OCI-LY7 (cell line): ENCODE measurements at regions not wholly inside any gene's neighbourhood (a gene's known extent, or its start where the extent isn't known, plus 50 kb on each side); places are given as distances from the start of the nearest gene placed in this dataset.

Source experiments
- BruUV-seq: library from RNA; stranded (reverse); fragments of 400-500 nt; replicated peaks from 2 replicates; lab custom pipeline; 2021; lab: Mats Ljungman, UMichigan
- CTCF ChIA-PET: fragments of 300-600 bp; sonication (Branson Sonifier 250); formaldehyde crosslinking; loops from one replicate; lab custom pipeline; 2022; ENCODE audit warnings: antibody characterized with exemption; ENCODE audit not compliant: unreplicated experiment; lab: Charles Lee
- POLR2A ChIA-PET: fragments of 300-600 bp; sonication (Branson Sonifier 250); formaldehyde crosslinking; loops from one replicate; lab custom pipeline; 2022; ENCODE audit warnings: antibody characterized with exemption; lab: Charles Lee
- DNase-seq: peaks from one replicate; pipeline ENCODE4 v3.0.0-alpha.2; 2015; ENCODE audit warnings: low spot score
- H2AFZ ChIP-seq: fragments of 200-600 bp; sonication (generic), shearing (Covaris generic); 2 replicates; pipeline ENCODE4 v1.6.1; 2014; ENCODE audit warnings: mild to moderate bottlenecking, antibody characterized with exemption, low read length, moderate library complexity
- H3K27ac ChIP-seq: fragments of 200-600 bp; sonication (generic); 2 replicates; pipeline ENCODE4 v1.5.1; 2014; ENCODE audit warnings: mixed run types, low read depth, mild to moderate bottlenecking, moderate library complexity, low read length, inconsistent platforms; ENCODE audit not compliant: poor library complexity, severe bottlenecking
- H3K36me3 ChIP-seq: fragments of 200-600 bp; sonication (generic); 2 replicates; pipeline ENCODE4 v1.6.1; 2014; ENCODE audit warnings: mild to moderate bottlenecking, antibody characterized with exemption, low read length, moderate library complexity, mixed read lengths; ENCODE audit not compliant: insufficient read depth
- H3K4me1 ChIP-seq: fragments of 200-600 bp; sonication (generic); 2 replicates; pipeline ENCODE4 v1.5.1; 2014; ENCODE audit warnings: mild to moderate bottlenecking, low read length; ENCODE audit not compliant: insufficient read depth, poor library complexity, severe bottlenecking
- H3K4me2 ChIP-seq: fragments of 200-600 bp; sonication (generic); 2 replicates; pipeline ENCODE4 v1.6.1; 2014; ENCODE audit warnings: mild to moderate bottlenecking, low read length
- H3K4me3 ChIP-seq: fragments of 200-600 bp; sonication (generic); 2 replicates; pipeline ENCODE4 v1.5.1; 2014; ENCODE audit warnings: mild to moderate bottlenecking, low read depth, low read length; ENCODE audit not compliant: poor library complexity, severe bottlenecking
- H3K79me2 ChIP-seq: fragments of 200-600 bp; sonication (generic); 2 replicates; pipeline ENCODE4 v1.6.1; 2016; ENCODE audit warnings: low read depth, mild to moderate bottlenecking, low read length, moderate library complexity, mixed read lengths; ENCODE audit not compliant: insufficient read depth
- H3K9me2 ChIP-seq: fragments of 200-600 bp; sonication (generic); 2 replicates; pipeline ENCODE4 v1.6.1; 2016; ENCODE audit warnings: mild to moderate bottlenecking, low read length, mixed read lengths; ENCODE audit not compliant: insufficient read depth
- H3K9me3 ChIP-seq: fragments of 200-600 bp; sonication (generic); 2 replicates; pipeline ENCODE4 v1.6.1; 2014; ENCODE audit warnings: mild to moderate bottlenecking, mixed run types, low read length, mixed read lengths
- H4K20me1 ChIP-seq: fragments of 200-600 bp; sonication (generic); 2 replicates; pipeline ENCODE4 v1.6.1; 2014; ENCODE audit warnings: mild to moderate bottlenecking, antibody characterized with exemption, low read length, moderate library complexity, mixed read lengths; ENCODE audit not compliant: insufficient read depth
- CTCF ChIP-seq: fragments of 200-600 bp; sonication (generic); conservative IDR thresholded peaks from 2 replicates; pipeline ENCODE4 v1.5.1; 2014; ENCODE audit warnings: mild to moderate bottlenecking, antibody characterized with exemption, low read length, moderate library complexity, mixed read lengths
- EZH2phosphoT487 ChIP-seq: fragments of 200-600 bp; sonication (generic); IDR thresholded peaks from 2 replicates; pipeline ENCODE4 v1.6.1; 2018; ENCODE audit warnings: low read depth, borderline replicate concordance, mild to moderate bottlenecking, mixed run types, antibody characterized with exemption, low read length, moderate library complexity, mixed read lengths
- intact Hi-C: fragments of 100-400 bp; cut with micrococcal nuclease; formaldehyde crosslinking; loops from one replicate; pipeline ENCODE4 v1.10.0; 2022; ENCODE audit not compliant: unreplicated experiment

- intact Hi-C loops, result no loop called here
- Histone ChIP-seq H4K20me1 (no peaks in the 10 kb centered on the region), H3K79me2 (no peaks in the 10 kb centered on the region), H3K9me3 (no peaks in the 10 kb centered on the region), H3K4me3 (no peak overlapping the region), H3K4me1 (no peaks in the 10 kb centered on the region), H3K27ac (no peak overlapping the region), H2AFZ (no peak overlapping the region), H3K4me2 (no peak overlapping the region), H3K36me3 (no peaks in the 10 kb centered on the region), H3K9me2 (no peaks in the 10 kb centered on the region)
- TF ChIP-seq CTCF (no peak), EZH2phosphoT487 (no peak)
- DNase-seq, result no peak
- ChIA-PET CTCF (no interaction called here), POLR2A (no interaction called here)
- BruUV-seq, result no TSS peak
Observed at GRCh38 chr6:165983112-165984072, 184.3 kb downstream of the TBXT start.

GRCh38 chr6:165978476-165978875, 189.2 kb downstream of the TBXT start:
- no peaks in the 10 kb centered on the region for H3K79me2 ChIP-seq
- ChIA-PET POLR2A (no interaction called here), CTCF (no interaction called here)
- no peaks in the 10 kb centered on the region for H4K20me1 ChIP-seq
- H3K27ac ChIP-seq, result no peak overlapping the region
- no peak for DNase-seq
- intact Hi-C loops, result no loop called here
- no TSS peak for BruUV-seq
- H3K4me2 ChIP-seq, result no peak overlapping the region
- H3K4me3 ChIP-seq, result no peak overlapping the region
- H3K9me2 ChIP-seq, result no peaks in the 10 kb centered on the region
- TF ChIP-seq CTCF, result no peak
- no peak for TF ChIP-seq EZH2phosphoT487
- no peaks in the 10 kb centered on the region for H3K4me1 ChIP-seq
- no peaks in the 10 kb centered on the region for H3K9me3 ChIP-seq
- no peaks in the 10 kb centered on the region for H3K36me3 ChIP-seq
- no peak overlapping the region for H2AFZ ChIP-seq

- CTCF ChIA-PET, result no interaction called here
- Histone ChIP-seq H3K4me1 (no peaks in the 10 kb centered on the region), H3K27ac (no peak overlapping the region), H3K4me2 (no peak overlapping the region), H3K9me2 (no peaks in the 10 kb centered on the region), H3K79me2 (no peaks in the 10 kb centered on the region), H3K36me3 (no peaks in the 10 kb centered on the region), H2AFZ (no peak overlapping the region), H3K9me3 (no peaks in the 10 kb centered on the region), H3K4me3 (no peak overlapping the region), H4K20me1 (no peaks in the 10 kb centered on the region)
- intact Hi-C loops, result no loop called here
- POLR2A ChIA-PET, result no interaction called here
- no TSS peak for BruUV-seq
- TF ChIP-seq CTCF (no peak), EZH2phosphoT487 (no peak)
- no peak for DNase-seq
Observed at GRCh38 chr6:165976684-165977083, 191.0 kb downstream of the TBXT start.
